Glutamatergic neuron (in vitro differentiated cells): ENCODE measurements at regions not wholly inside any gene's neighbourhood (a gene's known extent, or its start where the extent isn't known, plus 50 kb on each side); places are given as distances from the start of the nearest gene placed in this dataset.

Source experiments
- DNase-seq: peaks from one replicate; pipeline ENCODE4 v3.0.0; 2022
- H3K27ac Mint-ChIP-seq: one replicate; pipeline ENCODE4 v1.8.0; 2020; ENCODE audit warnings: mild to moderate bottlenecking, mixed read lengths, inconsistent platforms; ENCODE audit not compliant: unreplicated experiment
- H3K27me3 Mint-ChIP-seq: one replicate; pipeline ENCODE4 v1.8.0; 2020; ENCODE audit warnings: mild to moderate bottlenecking, moderate library complexity, mixed read lengths, inconsistent platforms; ENCODE audit not compliant: unreplicated experiment
- H3K36me3 Mint-ChIP-seq: one replicate; pipeline ENCODE4 v1.8.0; 2020; ENCODE audit warnings: mild to moderate bottlenecking, mixed read lengths, inconsistent platforms; ENCODE audit not compliant: unreplicated experiment
- H3K4me1 Mint-ChIP-seq: one replicate; pipeline ENCODE4 v1.8.0; 2020; ENCODE audit warnings: mild to moderate bottlenecking, low read depth, mixed read lengths, inconsistent platforms; ENCODE audit not compliant: unreplicated experiment
- H3K4me3 Mint-ChIP-seq: one replicate; pipeline ENCODE4 v1.8.0; 2020; ENCODE audit warnings: mild to moderate bottlenecking, mixed read lengths, inconsistent platforms; ENCODE audit not compliant: unreplicated experiment
- H3K9me3 Mint-ChIP-seq: one replicate; pipeline ENCODE4 v1.8.0; 2020; ENCODE audit warnings: mild to moderate bottlenecking, moderate library complexity, mixed read lengths, inconsistent platforms; ENCODE audit not compliant: unreplicated experiment
- TF ChIP-seq, protein P1 (sequence below): fragments of 200-600 bp; sonication (generic); IDR thresholded peaks from one replicate; pipeline ENCODE4 v1.5.0; 2021; ENCODE audit not compliant: partially characterized antibody, unreplicated experiment

DNA sequence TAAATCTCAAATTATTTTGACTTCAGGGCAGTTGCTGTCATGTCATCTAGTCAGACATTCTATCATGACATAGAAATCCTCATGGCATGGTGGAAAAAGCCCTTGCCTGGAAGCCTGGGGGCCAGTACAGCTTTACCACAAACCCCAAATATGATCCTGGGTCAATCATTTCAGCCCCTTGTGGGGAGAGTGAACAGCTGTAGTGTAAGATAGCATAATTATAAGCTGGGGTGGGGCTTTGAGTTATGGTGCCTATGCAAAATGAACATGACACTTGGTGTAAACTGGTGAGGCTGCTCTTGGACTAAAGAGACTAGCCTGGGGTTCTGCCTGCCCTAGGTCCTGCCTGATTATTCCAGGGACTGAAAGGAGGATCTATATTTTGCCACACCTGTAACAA lies 207.7 kb upstream of the DDHD1 start:
- Mint-ChIP-seq H3K27me3 (peaks cover 2% of the 10 kb centered on the region), H3K4me3 (no peak overlapping the region), H3K27ac (no peak overlapping the region), H3K36me3 (peaks cover 8% of the 10 kb centered on the region), H3K9me3 (peaks cover 4% of the 10 kb centered on the region), H3K4me1 (no peaks in the 10 kb centered on the region)
- no peak for DNase-seq
- TF ChIP-seq, protein P1, sequence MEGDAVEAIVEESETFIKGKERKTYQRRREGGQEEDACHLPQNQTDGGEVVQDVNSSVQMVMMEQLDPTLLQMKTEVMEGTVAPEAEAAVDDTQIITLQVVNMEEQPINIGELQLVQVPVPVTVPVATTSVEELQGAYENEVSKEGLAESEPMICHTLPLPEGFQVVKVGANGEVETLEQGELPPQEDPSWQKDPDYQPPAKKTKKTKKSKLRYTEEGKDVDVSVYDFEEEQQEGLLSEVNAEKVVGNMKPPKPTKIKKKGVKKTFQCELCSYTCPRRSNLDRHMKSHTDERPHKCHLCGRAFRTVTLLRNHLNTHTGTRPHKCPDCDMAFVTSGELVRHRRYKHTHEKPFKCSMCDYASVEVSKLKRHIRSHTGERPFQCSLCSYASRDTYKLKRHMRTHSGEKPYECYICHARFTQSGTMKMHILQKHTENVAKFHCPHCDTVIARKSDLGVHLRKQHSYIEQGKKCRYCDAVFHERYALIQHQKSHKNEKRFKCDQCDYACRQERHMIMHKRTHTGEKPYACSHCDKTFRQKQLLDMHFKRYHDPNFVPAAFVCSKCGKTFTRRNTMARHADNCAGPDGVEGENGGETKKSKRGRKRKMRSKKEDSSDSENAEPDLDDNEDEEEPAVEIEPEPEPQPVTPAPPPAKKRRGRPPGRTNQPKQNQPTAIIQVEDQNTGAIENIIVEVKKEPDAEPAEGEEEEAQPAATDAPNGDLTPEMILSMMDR, result no peak

DNA sequence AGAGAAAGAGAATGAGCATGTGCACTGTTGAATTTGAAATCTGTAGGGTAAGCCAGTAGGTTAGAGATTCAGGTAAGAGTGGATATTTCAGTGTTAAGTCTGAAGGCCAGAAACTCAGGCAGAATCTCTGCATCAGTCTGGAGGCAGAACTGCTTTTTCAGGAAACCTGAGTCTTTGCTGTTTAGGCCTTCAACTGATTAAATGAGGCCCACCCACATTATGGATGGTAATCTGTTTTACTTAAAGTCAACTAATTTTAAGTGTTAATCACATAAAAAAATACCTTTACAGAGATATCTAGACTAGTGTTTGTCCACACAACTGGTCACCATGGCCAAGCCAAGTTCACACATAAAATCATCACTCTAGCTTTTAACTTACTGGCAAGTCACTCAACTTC lies 205.0 kb upstream of the DDHD1 start:
- no peaks in the 10 kb centered on the region for H3K4me1 Mint-ChIP-seq
- peaks cover 5% of the 10 kb centered on the region for H3K9me3 Mint-ChIP-seq
- peaks cover 1% of the 10 kb centered on the region for H3K27me3 Mint-ChIP-seq
- H3K36me3 Mint-ChIP-seq, result peaks cover 4% of the 10 kb centered on the region
- no peak overlapping the region for H3K4me3 Mint-ChIP-seq
- TF ChIP-seq, protein P1, result no peak
- H3K27ac Mint-ChIP-seq, result no peak overlapping the region
- DNase-seq, result no peak

DNA sequence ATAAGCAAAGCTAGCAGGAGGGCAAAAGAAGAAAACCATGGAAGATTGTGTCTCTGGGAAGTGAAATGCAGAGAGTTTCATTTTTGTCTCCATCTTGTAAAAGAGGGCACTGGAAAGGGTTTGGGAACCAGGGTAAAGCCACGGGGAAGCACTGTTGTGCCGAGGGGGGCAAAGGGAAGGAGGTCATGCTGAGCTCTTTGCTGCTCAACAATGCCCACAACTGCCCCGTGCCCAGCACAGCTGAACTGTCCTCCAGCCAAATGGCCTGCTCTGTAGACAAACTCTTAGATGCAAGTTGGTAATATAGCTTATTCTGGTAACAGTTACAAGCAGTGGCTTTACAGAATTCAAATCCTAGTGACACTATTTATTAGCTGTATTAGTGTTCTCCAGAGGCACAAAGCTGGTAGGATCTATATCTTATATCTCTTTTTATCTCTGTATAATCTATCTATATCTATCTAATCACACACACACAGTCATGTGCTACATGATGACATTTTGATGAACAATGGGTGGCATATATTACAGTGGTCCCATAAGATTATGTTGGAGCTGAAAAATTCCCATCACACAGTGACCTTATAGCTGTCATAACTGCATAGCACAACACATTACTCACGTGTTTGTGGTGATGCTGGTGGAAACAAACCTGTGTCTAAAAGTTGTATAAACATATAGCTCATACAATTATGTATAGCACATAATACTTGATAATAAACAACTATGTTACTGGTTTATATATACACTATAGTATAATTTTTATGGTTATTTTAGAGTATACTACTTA lies 203.4 kb upstream of the DDHD1 start:
- Mint-ChIP-seq H3K27ac (no peak overlapping the region), H3K4me1 (no peaks in the 10 kb centered on the region), H3K36me3 (no peaks in the 10 kb centered on the region), H3K27me3 (peaks cover 1% of the 10 kb centered on the region), H3K9me3 (peaks cover 1% of the 10 kb centered on the region), H3K4me3 (no peak overlapping the region)
- no peak for DNase-seq
- TF ChIP-seq, protein P1, result no peak

DNA sequence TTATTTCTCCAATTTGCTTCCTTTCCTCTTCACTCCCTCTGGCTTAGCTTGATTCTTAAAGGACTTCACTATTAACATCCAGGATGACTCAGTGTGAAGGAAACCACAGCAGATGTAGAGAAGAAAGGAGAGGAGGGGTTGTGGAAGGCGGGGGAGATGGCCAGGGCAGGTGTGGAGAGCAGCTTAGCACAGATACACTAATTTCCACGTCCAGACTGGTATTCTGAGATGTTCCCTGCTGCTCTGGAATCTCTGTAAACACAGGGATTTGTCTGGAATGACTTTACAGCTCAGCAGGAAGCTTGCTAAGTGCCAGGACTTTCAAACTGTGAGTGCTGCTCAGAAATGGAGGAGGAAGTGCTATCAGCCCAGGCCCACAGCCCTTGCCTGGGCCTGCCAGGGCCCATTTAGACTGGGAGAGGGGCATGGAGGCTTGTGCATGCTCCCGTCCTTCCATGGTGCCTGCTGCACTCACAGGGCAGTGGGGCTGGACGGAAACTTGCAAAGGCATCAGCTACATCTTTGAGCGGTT lies 202.5 kb upstream of the DDHD1 start:
- Mint-ChIP-seq H3K4me3 (no peak overlapping the region), H3K36me3 (no peaks in the 10 kb centered on the region), H3K9me3 (peaks cover 1% of the 10 kb centered on the region), H3K4me1 (no peaks in the 10 kb centered on the region), H3K27ac (no peak overlapping the region), H3K27me3 (peaks cover 1% of the 10 kb centered on the region)
- no peak for DNase-seq
- TF ChIP-seq, protein P1, result no peak

DNA sequence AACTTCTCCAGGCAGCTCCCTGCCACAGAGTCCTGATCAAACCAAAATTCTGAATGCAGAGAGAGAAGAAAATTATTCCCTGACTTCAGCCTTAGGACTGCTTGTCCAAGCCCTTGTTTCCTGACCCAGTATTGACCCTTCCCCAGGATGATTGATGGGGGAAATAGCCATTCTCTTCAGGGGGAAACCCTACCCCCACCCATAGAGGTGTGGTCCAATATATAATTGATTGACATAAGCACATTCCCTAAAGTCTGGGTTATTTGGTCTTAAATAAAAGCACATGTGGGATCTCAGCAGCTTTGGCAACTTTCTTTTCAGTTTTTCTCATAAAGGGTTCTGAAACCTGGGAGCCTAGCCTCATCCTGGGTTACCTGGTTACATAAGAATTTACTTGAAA lies 201.2 kb upstream of the DDHD1 start:
- no peaks in the 10 kb centered on the region for H3K36me3 Mint-ChIP-seq
- H3K27ac Mint-ChIP-seq, result no peak overlapping the region
- DNase-seq, result no peak
- TF ChIP-seq, protein P1, result no peak
- H3K9me3 Mint-ChIP-seq, result peaks cover 1% of the 10 kb centered on the region
- H3K4me3 Mint-ChIP-seq, result no peak overlapping the region
- no peaks in the 10 kb centered on the region for H3K4me1 Mint-ChIP-seq
- peaks cover 1% of the 10 kb centered on the region for H3K27me3 Mint-ChIP-seq
